ENCODE measurements at regions not wholly inside any gene's neighbourhood (a gene's known extent, or its start where the extent isn't known, plus 50 kb on each side); places are given as distances from the start of the nearest gene placed in this dataset.

DNA sequence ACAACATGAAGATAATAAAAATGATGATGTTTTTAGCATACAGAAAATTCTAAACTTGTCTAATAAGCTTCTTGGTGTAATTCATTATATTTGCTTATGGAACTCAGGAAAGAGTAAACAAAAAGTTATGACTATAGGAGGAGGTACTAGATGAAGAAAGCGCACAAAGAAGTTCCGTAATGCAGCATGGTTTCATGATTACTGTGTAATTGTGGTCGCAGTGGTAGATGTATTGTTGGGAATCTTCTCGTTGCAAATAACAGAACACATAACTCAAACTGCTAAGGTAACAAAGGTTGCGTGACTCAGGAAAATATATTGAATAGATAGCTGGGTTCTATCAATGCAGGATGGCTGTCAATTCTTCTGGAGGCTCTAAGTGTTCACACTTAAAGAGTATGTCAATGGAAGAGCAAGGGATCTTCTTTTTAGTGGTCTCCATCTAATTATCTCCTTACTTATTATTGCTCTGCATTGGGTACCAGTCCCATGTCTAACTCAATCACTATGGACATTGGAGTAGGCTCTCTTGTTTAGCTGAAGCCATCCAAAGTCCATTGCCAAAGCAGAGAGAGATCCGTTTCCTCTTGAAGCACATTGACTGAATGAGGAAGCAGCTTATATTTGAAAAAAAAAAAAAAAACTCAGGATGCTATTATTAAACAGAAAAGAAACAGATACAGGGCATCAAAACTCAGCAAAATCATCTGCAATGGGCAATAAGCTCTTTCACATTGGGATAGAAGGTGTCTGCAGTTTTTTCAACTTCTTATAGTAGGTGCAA is 283.4 kb upstream of the ATP2B1 start:
- no peak overlapping the region for H3K27ac Mint-ChIP-seq
- no peaks in the 10 kb centered on the region for H3K27me3 Mint-ChIP-seq
- H3K4me3 Mint-ChIP-seq: no peak overlapping the region
- no peaks in the 10 kb centered on the region for H3K36me3 Mint-ChIP-seq (ENCODE audit: low read depth)
- H3K9me3 Mint-ChIP-seq: no peaks in the 10 kb centered on the region
- H3K4me1 Mint-ChIP-seq (ENCODE audit: low read depth): peaks cover 19% of the 10 kb centered on the region

DNA sequence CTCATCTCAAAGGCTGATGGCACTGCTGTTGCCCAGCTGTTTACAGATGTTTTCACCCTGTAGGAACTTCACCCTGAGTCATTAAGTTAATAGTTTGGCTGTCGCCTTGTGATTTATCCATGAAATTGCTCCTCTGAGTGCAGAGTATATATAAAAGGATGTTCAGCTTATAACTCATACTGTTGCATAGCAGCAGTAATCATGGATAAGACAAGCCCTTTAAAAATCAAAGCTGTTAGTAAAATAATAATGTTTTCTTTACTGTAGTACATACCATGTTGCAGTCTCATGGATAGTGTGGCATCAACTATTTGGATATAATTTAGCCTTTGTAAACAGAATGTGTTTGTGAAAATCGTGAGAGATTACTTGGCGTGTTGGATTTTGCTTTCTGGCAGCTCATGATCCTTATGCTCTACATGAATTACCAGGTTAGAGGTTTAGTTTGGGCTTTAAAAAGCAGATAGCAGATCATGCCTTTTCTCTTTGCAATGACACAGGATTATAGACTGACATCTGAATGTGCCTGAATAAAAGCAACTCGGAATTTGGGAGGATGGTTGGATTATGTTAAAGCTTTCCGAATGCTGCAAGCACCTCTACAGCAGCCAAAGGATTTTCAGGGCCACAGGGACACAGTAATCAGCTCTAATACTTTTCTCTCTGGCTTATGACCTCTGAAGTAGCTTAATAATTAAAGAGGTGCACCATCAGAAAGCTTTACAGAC is 279.7 kb upstream of the ATP2B1 start:
- Mint-ChIP-seq H3K9me3 (no peaks in the 10 kb centered on the region), H3K4me3 (no peak overlapping the region), H3K27ac (no peak overlapping the region), H3K36me3 (ENCODE audit: low read depth) (no peaks in the 10 kb centered on the region), H3K4me1 (ENCODE audit: low read depth) (peaks cover 19% of the 10 kb centered on the region), H3K27me3 (no peaks in the 10 kb centered on the region)

DNA sequence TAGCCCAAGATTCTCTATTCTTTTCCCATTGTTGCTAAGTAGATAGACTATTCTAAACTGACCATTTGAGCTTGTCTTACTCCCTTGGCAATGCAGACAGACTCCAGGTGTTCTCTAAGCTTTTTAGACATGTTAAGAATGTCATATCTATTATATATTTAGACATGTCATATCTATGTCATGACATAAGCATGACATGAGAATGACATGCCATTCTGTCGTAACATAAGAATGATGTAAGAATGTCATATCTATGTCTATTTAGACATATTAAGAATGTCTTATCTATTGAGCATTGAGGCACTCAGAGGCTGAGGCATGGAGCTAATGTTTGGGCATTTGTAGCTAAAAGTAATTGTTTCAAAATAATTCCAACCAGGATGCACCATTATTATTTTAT is 277.3 kb upstream of the ATP2B1 start:
- no peaks in the 10 kb centered on the region for H3K27me3 Mint-ChIP-seq
- H3K27ac Mint-ChIP-seq: no peak overlapping the region
- no peaks in the 10 kb centered on the region for H3K4me1 Mint-ChIP-seq (ENCODE audit: low read depth)
- H3K4me3 Mint-ChIP-seq: no peak overlapping the region
- no peaks in the 10 kb centered on the region for H3K36me3 Mint-ChIP-seq (ENCODE audit: low read depth)
- no peaks in the 10 kb centered on the region for H3K9me3 Mint-ChIP-seq

DNA sequence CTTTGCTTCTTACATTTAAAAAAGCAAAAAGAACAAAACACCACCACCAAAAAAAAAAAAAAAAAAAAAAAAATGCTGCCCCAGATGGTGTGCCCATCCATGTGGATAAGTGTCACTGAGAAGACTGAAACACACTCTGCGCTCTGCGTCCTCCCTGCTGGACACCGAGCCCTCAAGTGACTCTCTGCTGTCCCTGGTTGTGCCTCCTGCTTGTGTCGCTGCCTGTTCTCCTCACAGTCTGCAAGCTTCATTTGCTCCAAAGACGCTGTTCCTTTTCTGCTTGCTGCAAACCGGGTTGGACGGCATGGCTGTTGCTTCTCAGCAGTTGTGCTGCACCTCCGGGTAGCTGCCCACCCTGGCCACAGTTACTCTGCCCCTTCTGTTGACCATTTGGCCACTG is 276.2 kb upstream of the ATP2B1 start:
- no peak overlapping the region for H3K27ac Mint-ChIP-seq
- no peaks in the 10 kb centered on the region for H3K27me3 Mint-ChIP-seq
- H3K9me3 Mint-ChIP-seq: no peaks in the 10 kb centered on the region
- H3K36me3 Mint-ChIP-seq (ENCODE audit: low read depth): no peaks in the 10 kb centered on the region
- no peak overlapping the region for H3K4me3 Mint-ChIP-seq
- H3K4me1 Mint-ChIP-seq (ENCODE audit: low read depth): no peaks in the 10 kb centered on the region

DNA sequence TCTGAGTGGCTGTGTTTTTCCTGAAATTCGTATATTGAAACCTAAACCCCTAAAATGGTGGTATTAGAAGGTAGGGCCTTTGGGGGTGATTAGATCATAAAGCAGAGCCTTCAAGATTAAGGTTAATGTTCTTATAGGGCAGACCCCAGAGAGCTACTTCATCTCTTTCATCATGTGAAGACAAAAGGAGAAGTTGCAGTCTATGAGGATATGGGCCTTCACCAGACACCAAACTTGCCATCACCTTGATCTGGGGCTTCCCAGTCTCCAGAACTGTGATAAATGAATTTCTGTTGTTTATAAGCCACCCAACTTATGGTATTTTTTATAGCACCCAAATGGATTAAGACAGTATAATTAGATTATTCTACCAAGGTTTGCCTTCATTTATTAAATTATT is 275.0 kb upstream of the ATP2B1 start:
- Mint-ChIP-seq H3K27me3 (no peaks in the 10 kb centered on the region), H3K4me1 (ENCODE audit: low read depth) (no peaks in the 10 kb centered on the region), H3K36me3 (ENCODE audit: low read depth) (no peaks in the 10 kb centered on the region), H3K9me3 (no peaks in the 10 kb centered on the region), H3K27ac (no peak overlapping the region), H3K4me3 (no peak overlapping the region)

DNA sequence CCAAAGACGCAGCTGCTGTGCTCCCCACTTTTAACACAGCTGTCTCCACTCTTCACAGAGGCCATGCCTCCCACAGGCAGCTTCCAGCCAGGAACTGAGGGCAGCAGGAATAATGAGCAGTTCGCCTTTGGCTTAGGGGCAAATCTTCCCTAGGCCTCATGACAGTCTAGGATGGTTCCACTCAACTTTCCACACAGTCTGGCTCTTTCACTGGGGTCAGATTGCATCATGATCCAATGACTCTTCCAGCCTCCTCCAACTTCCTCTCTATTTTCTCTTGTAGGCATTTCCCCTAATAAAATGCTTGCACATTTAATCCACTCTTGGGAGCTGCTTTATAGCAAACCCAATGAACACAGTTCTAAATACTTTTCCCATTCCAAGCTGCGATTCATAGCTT is 271.6 kb upstream of the ATP2B1 start:
- Mint-ChIP-seq H3K4me3 (no peak overlapping the region), H3K36me3 (ENCODE audit: low read depth) (no peaks in the 10 kb centered on the region), H3K9me3 (peaks cover 2% of the 10 kb centered on the region), H3K4me1 (ENCODE audit: low read depth) (peaks cover 4% of the 10 kb centered on the region), H3K27ac (no peak overlapping the region), H3K27me3 (no peaks in the 10 kb centered on the region)

DNA sequence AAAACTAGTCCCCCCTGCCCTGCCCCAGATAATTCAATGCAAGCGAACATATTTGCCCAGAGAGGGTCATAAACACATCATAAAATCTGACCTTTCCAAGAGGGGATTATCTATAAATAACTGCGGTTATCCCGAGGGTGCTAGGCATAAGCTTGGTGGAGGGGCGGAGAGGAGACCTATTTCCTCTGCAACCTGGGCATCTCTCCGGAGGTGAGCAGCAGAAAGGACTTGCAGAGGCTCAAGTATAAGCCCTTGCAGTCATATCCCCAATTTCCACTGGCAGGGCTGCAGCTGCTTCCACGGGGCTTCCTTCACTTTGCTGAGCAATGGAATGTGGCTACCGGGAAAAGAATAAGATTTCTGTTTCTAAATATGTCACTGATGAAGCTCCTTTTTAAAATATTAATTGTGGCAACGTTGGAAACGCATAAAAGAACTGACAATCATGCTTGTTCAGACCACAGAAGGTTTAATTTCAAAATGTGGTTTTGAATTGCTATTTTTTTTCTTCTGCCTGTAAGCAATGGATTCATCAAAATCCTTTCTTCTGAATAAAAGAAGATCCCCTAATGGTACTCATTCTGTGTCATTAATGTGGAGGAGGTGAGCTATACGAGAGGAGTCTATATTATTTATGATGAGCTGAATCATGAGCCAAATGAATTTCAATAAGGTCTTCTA is 268.9 kb upstream of the ATP2B1 start:
- H3K9me3 Mint-ChIP-seq: peaks cover 6% of the 10 kb centered on the region
- H3K27ac Mint-ChIP-seq: no peak overlapping the region
- no peaks in the 10 kb centered on the region for H3K27me3 Mint-ChIP-seq
- H3K4me1 Mint-ChIP-seq (ENCODE audit: low read depth): peaks cover 5% of the 10 kb centered on the region
- no peaks in the 10 kb centered on the region for H3K36me3 Mint-ChIP-seq (ENCODE audit: low read depth)
- H3K4me3 Mint-ChIP-seq: no peak overlapping the region

DNA sequence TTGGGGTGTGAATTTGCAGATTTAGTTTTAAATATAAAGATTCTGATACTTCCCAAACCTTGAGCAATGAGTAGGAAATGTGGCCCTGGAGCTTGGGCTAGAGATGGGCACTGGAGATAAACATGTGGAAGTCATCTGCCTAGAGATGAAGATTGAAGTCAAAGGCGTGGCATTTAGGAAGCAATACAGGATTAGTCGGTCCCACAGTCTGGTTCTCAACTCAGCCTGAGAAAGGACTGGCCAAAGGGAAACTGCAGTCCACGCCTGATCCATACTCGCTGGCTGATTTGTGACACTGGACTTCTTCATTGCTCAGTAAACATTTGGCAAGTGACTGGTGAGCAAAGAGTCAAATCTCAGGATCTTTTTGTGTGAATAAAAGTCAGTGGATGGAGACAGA is 268.2 kb upstream of the ATP2B1 start:
- Mint-ChIP-seq H3K4me3 (no peak overlapping the region), H3K27ac (no peak overlapping the region), H3K9me3 (peaks cover 6% of the 10 kb centered on the region), H3K27me3 (no peaks in the 10 kb centered on the region), H3K36me3 (ENCODE audit: low read depth) (no peaks in the 10 kb centered on the region), H3K4me1 (ENCODE audit: low read depth) (peaks cover 7% of the 10 kb centered on the region)

DNA sequence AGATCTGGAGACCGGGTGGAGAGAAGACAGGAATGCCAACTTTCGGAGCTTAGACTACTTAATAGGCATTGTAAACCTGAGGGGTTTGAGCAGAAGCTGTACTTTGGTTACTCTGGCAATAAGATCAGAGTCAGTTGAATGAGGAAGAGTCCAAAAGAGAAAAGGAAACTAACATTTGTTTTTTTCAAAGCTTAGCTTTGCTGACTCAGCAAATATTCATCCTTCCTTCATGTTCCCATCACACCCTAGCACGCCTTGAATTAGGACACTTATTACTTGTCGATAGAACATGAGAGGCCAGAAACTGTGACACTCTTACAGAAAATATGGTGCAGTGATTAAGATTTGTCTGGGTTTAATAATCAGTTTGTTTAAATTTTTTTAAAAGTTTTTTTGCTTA is 266.9 kb upstream of the ATP2B1 start:
- Mint-ChIP-seq H3K4me3 (no peak overlapping the region), H3K4me1 (ENCODE audit: low read depth) (peaks cover 20% of the 10 kb centered on the region), H3K36me3 (ENCODE audit: low read depth) (no peaks in the 10 kb centered on the region), H3K27ac (no peak overlapping the region), H3K27me3 (no peaks in the 10 kb centered on the region), H3K9me3 (peaks cover 6% of the 10 kb centered on the region)

DNA sequence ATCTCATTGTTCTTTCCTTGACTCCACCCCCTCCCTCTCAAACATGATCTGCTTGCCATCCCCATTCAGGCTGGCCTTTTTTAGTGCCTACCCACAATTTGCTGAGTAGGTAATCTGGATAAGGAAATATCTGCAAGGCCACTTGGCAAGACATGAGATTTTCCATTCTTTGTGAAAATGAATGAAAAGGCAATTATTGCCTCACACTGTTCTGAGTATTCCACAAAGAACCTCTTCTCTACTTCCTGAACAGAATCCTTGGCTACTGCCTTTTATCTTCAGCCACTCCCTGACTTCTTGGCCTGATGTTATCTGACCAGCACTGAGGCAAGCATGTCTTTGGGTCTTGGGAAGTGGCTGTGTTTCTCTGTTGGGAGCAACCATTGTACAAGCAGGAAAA is 263.2 kb upstream of the ATP2B1 start:
- H3K36me3 Mint-ChIP-seq (ENCODE audit: low read depth): no peaks in the 10 kb centered on the region
- H3K4me1 Mint-ChIP-seq (ENCODE audit: low read depth): peaks cover 20% of the 10 kb centered on the region
- no peaks in the 10 kb centered on the region for H3K27me3 Mint-ChIP-seq

DNA sequence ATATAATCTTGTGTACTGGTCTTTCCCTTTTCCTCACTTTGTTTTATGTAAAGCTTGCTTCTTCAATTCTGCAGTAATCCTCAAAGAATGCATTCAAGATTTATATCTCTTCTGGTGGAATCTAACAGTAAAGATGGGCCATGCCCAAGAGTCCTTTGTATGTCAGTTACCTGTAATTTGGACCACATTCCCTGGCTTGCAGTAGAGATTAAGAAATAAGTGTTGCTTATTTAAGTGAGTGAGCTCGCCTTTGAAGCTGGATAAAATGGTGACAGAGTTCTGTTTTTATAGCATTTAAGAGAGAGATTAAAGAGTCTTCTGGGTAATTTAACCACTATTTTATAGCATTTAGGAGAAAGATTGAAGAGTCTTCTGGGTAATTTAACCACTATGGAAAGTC is 262.1 kb upstream of the ATP2B1 start:
- H3K27ac Mint-ChIP-seq: no peak overlapping the region

More for the DNA sequence above, 263.2 kb upstream of the ATP2B1 start:
- Mint-ChIP-seq H3K4me3 (no peak overlapping the region), H3K9me3 (peaks cover 6% of the 10 kb centered on the region), H3K27ac (no peak overlapping the region)

DNA sequence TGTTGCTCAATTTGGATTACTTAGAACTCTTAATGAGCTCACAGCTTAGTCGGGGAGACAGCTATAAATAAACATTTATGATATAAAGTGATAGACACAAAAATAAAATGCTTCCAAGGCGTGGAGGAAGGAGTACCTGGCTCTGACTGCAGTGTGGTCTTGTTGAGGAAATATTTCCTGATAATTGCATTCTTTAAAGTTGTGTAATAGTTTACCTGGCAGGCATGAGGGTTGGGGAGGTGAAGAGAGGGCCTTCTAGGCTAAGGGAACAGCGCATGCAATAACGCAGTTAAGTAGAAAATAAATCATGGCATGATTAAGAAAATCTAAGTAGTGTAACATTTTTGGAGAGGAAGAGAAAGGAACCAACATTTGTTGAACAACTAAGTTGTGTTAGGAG is 260.5 kb upstream of the ATP2B1 start:
- H3K4me1 Mint-ChIP-seq (ENCODE audit: low read depth): peaks cover 15% of the 10 kb centered on the region
- no peak overlapping the region for H3K27ac Mint-ChIP-seq
- no peaks in the 10 kb centered on the region for H3K36me3 Mint-ChIP-seq (ENCODE audit: low read depth)
- no peaks in the 10 kb centered on the region for H3K27me3 Mint-ChIP-seq
- H3K4me3 Mint-ChIP-seq: no peak overlapping the region
- H3K9me3 Mint-ChIP-seq: no peaks in the 10 kb centered on the region

More for the DNA sequence above, 262.1 kb upstream of the ATP2B1 start:
- H3K4me3 Mint-ChIP-seq: no peak overlapping the region
- H3K4me1 Mint-ChIP-seq (ENCODE audit: low read depth): peaks cover 20% of the 10 kb centered on the region
- no peaks in the 10 kb centered on the region for H3K27me3 Mint-ChIP-seq
- H3K36me3 Mint-ChIP-seq (ENCODE audit: low read depth): no peaks in the 10 kb centered on the region
- H3K9me3 Mint-ChIP-seq: peaks cover 6% of the 10 kb centered on the region

DNA sequence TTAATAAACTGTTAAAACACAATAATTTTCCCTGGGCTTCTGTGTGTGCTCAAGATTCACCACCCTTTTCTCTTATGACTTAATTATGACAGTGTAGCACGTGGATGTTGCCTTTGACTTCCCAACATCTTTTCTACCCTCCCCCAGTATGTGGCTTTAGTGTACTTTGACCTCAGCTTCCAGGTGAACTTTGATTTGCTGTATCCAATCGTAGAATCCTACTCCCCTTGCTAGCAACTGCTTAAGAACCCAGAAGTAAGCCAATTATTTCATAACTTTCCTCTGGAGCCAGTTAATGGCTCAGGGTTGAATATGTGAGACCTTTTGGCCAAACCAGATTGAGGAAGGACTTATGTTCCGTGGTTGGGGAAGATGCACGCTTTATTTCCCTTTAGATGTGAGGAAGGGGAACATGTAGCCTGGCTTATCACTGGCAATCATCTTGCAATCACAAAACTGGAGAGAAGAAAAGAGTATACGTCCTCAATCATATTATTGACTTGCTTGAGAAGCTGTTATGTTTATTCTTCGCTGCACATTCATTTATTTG is 259.6 kb upstream of the ATP2B1 start:
- H3K4me3 Mint-ChIP-seq: no peak overlapping the region
- no peak overlapping the region for H3K27ac Mint-ChIP-seq
- H3K9me3 Mint-ChIP-seq: no peaks in the 10 kb centered on the region
- peaks cover 15% of the 10 kb centered on the region for H3K4me1 Mint-ChIP-seq (ENCODE audit: low read depth)
- H3K36me3 Mint-ChIP-seq (ENCODE audit: low read depth): no peaks in the 10 kb centered on the region
- H3K27me3 Mint-ChIP-seq: no peaks in the 10 kb centered on the region

DNA sequence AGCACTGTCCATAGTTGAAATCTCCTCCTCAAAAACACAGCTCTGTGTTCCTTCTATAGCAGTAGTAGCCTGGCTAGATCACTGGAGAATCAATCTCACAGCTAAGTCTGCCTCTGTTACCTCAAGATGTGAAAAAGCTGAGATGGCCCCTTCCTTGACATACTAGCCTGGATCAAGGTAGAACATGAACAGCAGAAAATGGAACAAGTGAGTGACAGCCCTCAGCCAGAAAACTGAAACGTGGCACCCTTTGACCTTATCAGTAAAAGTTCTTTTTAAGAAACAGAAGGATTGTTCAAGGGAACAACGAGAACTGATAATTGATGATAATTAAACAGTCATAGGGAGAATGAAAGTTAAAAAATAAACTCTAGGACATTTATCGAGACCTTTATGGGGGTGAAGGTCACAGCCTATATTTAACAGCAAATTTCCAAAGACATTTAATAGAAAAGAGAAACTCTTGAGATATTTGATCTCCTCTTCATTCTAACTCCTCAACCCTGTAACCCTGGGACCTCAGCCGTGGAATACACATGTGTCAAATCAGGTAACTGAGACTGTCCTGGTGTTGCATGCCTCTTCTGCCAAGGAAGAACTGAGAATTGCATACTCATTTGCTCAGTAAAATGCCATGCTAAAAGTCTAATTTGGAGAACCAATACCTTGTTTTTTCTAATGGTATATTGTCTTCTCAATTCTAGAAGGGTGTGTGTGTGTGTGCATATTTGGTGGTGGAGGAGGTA is 258.0 kb upstream of the ATP2B1 start:
- H3K4me1 Mint-ChIP-seq (ENCODE audit: low read depth): peaks cover 16% of the 10 kb centered on the region
- no peaks in the 10 kb centered on the region for H3K27me3 Mint-ChIP-seq
- H3K4me3 Mint-ChIP-seq: no peak overlapping the region
- H3K27ac Mint-ChIP-seq: peak overlapping the region; percentile 53
- no peaks in the 10 kb centered on the region for H3K9me3 Mint-ChIP-seq
- no peaks in the 10 kb centered on the region for H3K36me3 Mint-ChIP-seq (ENCODE audit: low read depth)
